GM19025 (cell line): ENCODE measurements at regions not wholly inside any gene's neighbourhood (a gene's known extent, or its start where the extent isn't known, plus 50 kb on each side); places are given as distances from the start of the nearest gene placed in this dataset.

Experiments used
- ATAC-seq: cut with Tn5 transposase; IDR thresholded peaks from one replicate; pipeline ENCODE4 v1.9.1; 2021; ENCODE audit warnings: mild to moderate bottlenecking, low read depth, moderate library complexity; ENCODE audit not compliant: unreplicated experiment

DNA sequence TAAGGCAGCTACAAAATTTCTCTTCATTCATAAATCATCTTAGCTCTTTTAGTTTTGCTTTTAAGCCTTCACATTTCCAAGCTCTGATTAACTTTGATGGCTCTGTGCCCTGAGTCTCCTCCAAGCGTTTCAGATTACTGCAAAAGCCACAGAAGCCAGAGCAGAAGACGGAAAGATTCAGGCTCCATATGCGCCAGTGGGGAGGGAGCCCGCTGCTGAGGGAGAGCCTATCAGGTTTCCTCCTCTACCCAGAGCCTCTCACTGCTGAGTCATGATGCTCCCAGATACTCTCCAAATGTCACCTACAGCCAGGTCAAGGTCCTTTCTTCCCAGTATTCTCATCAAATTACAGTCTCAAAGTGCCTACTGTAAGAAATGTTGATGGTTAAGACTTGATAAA is 193.6 kb downstream of the RAP2A start:
- ATAC-seq, result no peak

DNA sequence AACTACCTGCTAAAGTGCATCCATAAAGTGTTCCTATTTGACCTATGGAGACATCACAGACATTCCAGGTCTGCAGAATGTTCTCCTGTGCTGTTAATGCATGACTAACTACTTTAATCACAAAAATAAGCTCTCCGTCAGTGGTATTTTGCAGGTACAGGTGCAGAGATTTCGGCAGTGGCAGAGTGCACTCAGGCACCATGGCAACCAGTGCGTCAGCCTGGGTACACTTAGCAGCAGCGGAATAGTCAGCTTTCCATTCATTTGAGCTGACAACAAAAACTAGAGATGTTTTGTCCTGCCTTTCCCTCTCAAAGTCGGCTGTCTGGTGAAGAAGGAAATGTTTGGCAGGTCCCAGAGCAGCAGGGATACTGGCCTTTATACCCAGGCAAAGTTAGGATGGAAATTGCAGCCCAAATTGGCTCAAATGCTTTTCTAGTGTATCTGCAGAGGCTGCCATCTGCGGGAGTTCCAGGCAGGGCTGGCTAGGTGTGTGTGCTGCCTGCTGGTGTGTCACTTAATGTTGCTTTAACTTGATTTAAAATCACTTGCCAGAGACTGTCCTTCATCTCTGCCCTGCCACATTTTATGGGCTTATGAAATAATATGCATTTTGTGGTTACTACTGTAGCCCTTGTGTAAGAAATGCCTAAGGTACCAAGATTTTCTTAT is 195.8 kb downstream of the RAP2A start:
- ATAC-seq, result no peak

- ATAC-seq, result no peak
Observed at GRCh38 chr13:97630725-97631124, 196.8 kb downstream of the RAP2A start.

- no peak for ATAC-seq
Observed at GRCh38 chr13:97631158-97631557, 197.2 kb downstream of the RAP2A start.

- no peak for ATAC-seq
Observed at GRCh38 chr13:97639236-97639635, 205.3 kb downstream of the RAP2A start.

- ATAC-seq, result no peak
Observed at GRCh38 chr13:97640268-97640667, 206.3 kb downstream of the RAP2A start.

- no peak for ATAC-seq
Observed at GRCh38 chr13:97648171-97648880, 214.4 kb downstream of the RAP2A start.

DNA sequence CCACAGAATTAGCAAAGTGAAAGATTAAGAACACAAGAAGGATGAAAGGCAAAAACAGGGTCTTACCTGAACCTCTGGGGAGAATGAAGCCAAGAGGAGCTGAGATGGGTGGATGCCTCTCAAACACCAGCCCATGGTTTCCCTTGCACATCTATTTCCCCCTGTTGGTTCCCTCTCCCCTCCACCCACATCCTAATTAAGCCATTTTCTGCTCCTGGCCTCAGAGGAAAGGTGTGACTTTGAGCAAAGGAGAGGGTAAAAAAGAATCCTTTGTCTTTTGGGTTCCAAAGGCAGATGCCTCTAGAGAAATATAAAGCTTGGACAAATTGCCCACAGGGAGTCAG is 214.9 kb downstream of the RAP2A start:
- ATAC-seq, result no peak

DNA sequence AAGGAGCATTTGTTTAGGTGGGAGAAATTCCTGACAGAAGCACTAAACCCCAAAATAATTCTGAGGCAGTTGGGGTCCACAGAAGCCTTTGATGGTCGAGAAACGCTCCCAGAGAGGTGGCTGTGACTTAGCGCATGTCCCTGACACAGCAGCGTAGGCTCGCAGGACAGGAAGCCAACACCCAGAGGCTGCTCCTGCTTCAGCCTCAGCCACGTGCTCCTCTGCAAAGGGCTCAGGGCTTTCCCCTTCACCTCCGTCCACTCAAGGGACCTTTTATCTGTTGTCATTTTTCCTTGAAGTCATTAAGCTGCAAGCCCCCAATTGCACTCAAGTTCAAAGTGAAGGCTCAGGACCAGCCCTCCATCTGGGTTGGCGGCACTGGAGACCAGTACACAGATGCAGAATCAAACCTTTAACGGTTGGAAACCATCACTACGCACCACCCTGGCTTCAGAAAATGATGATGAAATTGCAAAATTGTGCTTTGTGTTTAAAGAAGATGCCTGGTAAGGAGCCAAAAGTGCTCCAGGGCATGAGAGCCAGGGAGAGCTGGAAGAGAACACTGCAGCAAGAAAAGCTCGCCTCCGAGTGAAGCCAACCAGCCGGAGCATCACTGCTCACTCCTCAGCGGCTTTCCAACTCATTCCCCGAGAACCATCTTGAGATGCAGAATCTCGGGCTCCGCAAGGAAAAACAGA is 219.6 kb downstream of the RAP2A start:
- ATAC-seq, result no peak

GRCh38 chr13:97654236-97654635 is 220.3 kb downstream of the RAP2A start:
- no peak for ATAC-seq

DNA sequence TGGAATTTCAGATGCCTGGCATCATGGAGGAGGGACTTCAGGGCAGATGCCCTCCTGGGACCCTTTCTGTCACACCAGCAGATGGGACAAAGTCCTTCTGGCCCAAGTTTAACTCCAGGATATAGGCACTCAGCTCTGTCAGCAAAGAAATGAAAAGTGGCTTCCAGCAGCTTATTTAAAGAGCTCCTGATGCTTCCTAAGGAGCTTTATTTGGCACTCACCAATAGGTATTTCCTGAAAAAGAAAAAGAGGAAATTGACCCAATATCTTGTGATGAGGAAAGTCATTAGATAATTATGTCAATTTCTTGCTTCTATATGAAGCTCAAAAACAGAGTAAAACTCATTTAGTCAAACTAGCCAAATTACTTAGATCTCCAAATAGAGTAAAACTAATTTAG is 224.6 kb downstream of the RAP2A start:
- no peak for ATAC-seq

- no peak for ATAC-seq
Observed at GRCh38 chr13:97659602-97660001, 225.6 kb downstream of the RAP2A start.

GRCh38 chr13:97660594-97661260 is 226.8 kb downstream of the RAP2A start:
- no peak for ATAC-seq

DNA sequence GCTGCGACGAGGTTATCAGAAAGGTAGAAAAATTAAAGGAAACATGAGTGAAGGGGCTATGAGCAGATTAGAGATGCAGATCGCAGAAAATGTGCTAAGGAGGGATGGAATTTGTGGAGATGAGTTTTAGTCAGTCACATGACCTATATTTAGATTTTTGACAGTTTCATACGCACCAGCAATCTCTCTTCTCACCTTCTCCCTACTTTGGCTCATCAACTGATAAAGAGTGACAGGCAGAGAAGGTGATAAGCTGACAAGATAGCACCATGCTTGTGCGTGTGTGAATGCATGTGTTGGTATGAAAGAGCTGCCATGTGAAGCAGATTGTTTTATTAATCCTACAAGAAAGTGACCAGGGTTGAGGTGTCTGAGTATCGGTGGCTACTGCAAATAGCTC is 252.6 kb downstream of the RAP2A start:
- ATAC-seq, result no peak

- no peak for ATAC-seq
Observed at GRCh38 chr13:97692628-97693027, 258.7 kb downstream of the RAP2A start.

DNA sequence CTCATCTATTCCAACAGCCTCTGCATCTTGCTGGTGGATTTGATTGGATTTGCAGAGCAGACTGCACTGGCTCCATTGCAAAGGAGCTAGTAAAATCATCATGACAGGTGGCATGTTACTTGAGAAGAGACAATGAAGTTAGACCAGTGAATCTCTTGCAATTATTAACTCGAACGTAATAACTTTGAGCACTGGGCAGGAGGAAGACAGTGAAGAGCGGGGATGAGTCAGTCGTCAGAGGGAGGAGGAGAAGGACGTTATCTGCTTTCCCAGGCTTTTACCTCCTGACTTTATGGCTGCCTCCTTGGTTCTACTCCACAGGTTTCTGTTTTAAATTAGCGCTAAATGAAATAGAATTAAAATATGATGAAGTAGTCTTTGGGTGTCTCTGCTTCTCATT is 257.8 kb upstream of the IPO5 start:
- no peak for ATAC-seq

GRCh38 chr13:97696921-97697320 is 256.6 kb upstream of the IPO5 start:
- no peak for ATAC-seq

- ATAC-seq, result no peak
Observed at GRCh38 chr13:97700306-97700848, 253.1 kb upstream of the IPO5 start.

DNA sequence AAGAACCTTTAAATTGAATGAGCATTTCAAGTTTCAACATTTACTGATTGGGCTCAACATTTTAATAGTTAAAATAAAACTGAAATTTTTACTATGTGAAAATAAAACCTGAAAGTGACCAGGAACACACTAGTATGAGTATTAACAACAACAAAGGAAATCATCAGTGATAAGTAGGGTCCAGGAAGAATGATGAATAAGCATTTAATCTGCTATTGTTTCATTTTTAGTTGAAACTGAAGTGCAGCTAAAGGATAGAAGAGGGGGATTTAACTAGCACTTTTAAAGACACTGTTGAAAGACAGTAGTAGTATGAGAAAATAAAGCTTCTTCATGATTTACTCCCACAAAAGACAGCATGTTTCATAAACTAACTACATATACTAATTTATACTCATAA is 250.9 kb upstream of the IPO5 start:
- no peak for ATAC-seq

DNA sequence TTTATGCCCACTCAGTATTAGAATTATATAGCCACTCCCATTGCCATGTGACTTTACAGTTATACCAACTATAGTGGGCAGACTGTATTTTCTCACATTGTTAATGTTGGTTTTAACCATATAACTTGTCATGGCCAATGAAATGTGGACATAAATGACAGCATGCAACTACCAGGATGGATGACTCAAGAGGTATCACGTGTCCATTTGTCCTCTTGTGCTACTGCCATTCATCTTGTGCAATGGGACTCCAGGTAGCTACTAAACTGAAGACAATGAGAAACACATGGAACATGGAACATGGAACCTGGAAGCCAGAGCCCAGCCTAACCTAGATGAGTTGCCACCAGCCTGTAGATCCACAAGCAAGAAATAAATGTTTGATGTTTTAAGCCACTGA is 242.7 kb upstream of the IPO5 start:
- ATAC-seq, result no peak

GRCh38 chr13:97712770-97713169 is 240.7 kb upstream of the IPO5 start:
- no peak for ATAC-seq
